Heart left ventricle (tissue), 16 donors: ENCODE measurements at regions not wholly inside any gene's neighbourhood (a gene's known extent, or its start where the extent isn't known, plus 50 kb on each side); places are given as distances from the start of the nearest gene placed in this dataset.

ENCODE experiments used
- ATAC-seq, 4 donors: fragments of 200-7000 bp; cut with Tn5 transposase; one replicate each; pipeline ENCODE4 v1.9.1; 2020 to 2022; ENCODE audit warnings: moderate library complexity in 4 of 4, mild to moderate bottlenecking in 3 of 4, moderate number of reproducible peaks in 1 of 4
- DNase-seq, 5 donors: peaks; one replicate each; pipeline ENCODE4 v3.0.0-alpha.2; 2020
- H3K27ac ChIP-seq, 12 donors: fragments of 200-600 bp; sonication (generic) in 4 of 12; one replicate each; pipeline versions ENCODE4 v1.5.0 to v1.8.0; 2016 to 2022; ENCODE audit warnings: mild to moderate bottlenecking in 2 of 12
- H3K27me3 ChIP-seq, 9 donors: fragments of 200-600 bp; sonication (generic) in 2 of 9; one replicate each; pipeline versions ENCODE4 v1.5.1 to v1.8.0; 2016 to 2022; ENCODE audit warnings: mild to moderate bottlenecking in 3 of 9
- H3K36me3 ChIP-seq, 9 donors: fragments of 200-600 bp; sonication (generic) in 2 of 9; one replicate each; pipeline versions ENCODE4 v1.5.0 to v1.8.0; 2018 to 2022; ENCODE audit warnings: mild to moderate bottlenecking in 2 of 9
- H3K4me1 ChIP-seq, 12 donors: fragments of 200-600 bp; sonication (generic) in 4 of 12; one replicate each; pipeline versions ENCODE4 v1.5.0 to v1.8.0; 2016 to 2022; ENCODE audit warnings: mild to moderate bottlenecking in 3 of 12
- H3K4me3 ChIP-seq, 12 donors: fragments of 200-600 bp; sonication (generic) in 4 of 12; one replicate each; pipeline versions ENCODE4 v1.5.0 to v1.8.0; 2017 to 2022; ENCODE audit warnings: mild to moderate bottlenecking in 9 of 12, moderate library complexity in 4 of 12
- H3K9me3 ChIP-seq, 12 donors: fragments of 200-600 bp; sonication (generic) in 4 of 12; one replicate each; pipeline versions ENCODE4 v1.5.0 to v1.8.0; 2016 to 2022; ENCODE audit warnings: mild to moderate bottlenecking in 1 of 12
- POLR2A ChIP-seq, 2 donors: fragments of 450-650 bp; IDR thresholded peaks; one replicate each; pipeline ENCODE4 v1.6.1; 2017; ENCODE audit warnings: antibody characterized with exemption in 2 of 2, mild to moderate bottlenecking in 2 of 2, moderate library complexity in 2 of 2
- WGBS, 4 donors: extraction: QIAGEN DNeasy Blood & Tissue Kit in 2 of 4; methylation state at CpG; one replicate each; pipeline versions ENCODE4 v1.1.5 to v1.1.7; 2013 to 2018; 5-methylcytosine and 5-hydroxymethylcytosine counted together
- intact Hi-C, 10 donors: fragments of 100-400 bp; cut with DNase I; formaldehyde crosslinking; loops; one replicate each; pipeline versions ENCODE4 v1.11.1 to v1.14.2; 2022
- TF ChIP-seq, protein P1 (sequence below), 12 donors: fragments of 200-600 bp; sonication (generic) in 4 of 12; IDR thresholded peaks; one replicate each; pipeline versions ENCODE4 v1.5.0 to v1.8.0; 2018 to 2022; ENCODE audit warnings: antibody characterized with exemption in 12 of 12, mild to moderate bottlenecking in 5 of 12
- donor health status: ischemic (EF 13 %, LVEDD 7.1; RV severe dilation, severe dysfunction).
- donor health status: healthy with polysubstance abuse.
- donor health status: DM: no; HTN: yes; CAD: no.
- donor health status: DM: no; HTN: no; CAD: no.
- donor health status: ischemic (EF 25% LVEDD 6.9; RV normal size, moderate dysfunction).
- donor health status: ischemic (EF 25% LVEDD 5.7; RV mildly dilated, moderate dysfunction).
- donor health status: healthy.
- donor health status: DM: yes; HTN: yes; CAD: no.
- donor health status: ischemic (EF 35%, LVEDD 5.7; RV mildly dilated, moderate dysfunction).
- donor health status: nonischemic (EF 11% LVEDD 7.7; RV severe dilation, severe dysfunction).
- donor health status: DM: yes; HTN: yes; CAD: no.
- donor health status: PGD.
- donor health status: ischemic (EF 29% LVEDD 5.4; RV normal size, mild dysfunction).
- donor health status: nonischemic (EF 23%, LVEDD 6.1; RV moderate dilation, normal function).

DNA sequence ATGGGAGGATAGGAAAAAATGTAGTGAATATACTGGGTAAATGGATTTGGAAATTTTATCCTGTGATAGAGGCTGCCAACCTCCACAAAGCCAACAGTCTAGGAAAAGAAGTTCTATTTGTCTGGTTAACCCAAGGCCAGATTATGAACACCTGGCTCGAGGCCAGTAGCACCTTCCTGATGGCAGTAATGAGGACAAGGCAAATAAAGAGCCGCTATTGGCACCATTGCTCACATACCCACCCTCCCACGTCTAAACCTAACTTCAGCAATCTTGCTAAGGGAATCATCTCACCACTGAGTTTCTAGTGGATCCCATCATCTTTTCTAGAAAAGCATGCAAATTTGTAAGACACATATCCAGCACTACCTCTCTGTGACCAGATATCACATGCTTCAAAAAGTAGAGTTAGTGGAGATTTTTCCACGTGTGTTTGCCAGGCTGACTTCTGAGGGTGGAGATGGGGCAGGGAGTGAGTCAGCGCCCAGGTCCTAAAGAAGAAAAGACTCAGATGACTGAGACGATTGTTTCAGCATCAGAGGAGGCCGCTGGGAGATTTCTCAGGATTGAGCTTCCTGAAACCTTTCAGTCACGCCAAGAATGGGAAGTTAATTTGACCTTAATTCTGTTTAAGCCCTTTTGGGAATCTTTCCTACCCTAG is 362.9 kb downstream of the EMP1 start:
- H3K4me1 ChIP-seq: no peaks in the 10 kb centered on the region
- H3K9me3 ChIP-seq: no peaks in the 10 kb centered on the region
- no peaks in the 10 kb centered on the region for H3K27me3 ChIP-seq
- H3K4me3 ChIP-seq: no peak overlapping the region
- intact Hi-C loops: no loop called here
- DNase-seq: no peak
- no peak overlapping the region for H3K27ac ChIP-seq
- WGBS, 4 donors: 62 to 70% (median 63%) methylated on average over 8 of the region's 8 CpGs
- no peak for ATAC-seq
- no peaks in the 10 kb centered on the region for H3K36me3 ChIP-seq
- TF ChIP-seq, protein P1, sequence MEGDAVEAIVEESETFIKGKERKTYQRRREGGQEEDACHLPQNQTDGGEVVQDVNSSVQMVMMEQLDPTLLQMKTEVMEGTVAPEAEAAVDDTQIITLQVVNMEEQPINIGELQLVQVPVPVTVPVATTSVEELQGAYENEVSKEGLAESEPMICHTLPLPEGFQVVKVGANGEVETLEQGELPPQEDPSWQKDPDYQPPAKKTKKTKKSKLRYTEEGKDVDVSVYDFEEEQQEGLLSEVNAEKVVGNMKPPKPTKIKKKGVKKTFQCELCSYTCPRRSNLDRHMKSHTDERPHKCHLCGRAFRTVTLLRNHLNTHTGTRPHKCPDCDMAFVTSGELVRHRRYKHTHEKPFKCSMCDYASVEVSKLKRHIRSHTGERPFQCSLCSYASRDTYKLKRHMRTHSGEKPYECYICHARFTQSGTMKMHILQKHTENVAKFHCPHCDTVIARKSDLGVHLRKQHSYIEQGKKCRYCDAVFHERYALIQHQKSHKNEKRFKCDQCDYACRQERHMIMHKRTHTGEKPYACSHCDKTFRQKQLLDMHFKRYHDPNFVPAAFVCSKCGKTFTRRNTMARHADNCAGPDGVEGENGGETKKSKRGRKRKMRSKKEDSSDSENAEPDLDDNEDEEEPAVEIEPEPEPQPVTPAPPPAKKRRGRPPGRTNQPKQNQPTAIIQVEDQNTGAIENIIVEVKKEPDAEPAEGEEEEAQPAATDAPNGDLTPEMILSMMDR (IDR thresholded peaks at IDR 0.05): no peak
- TF ChIP-seq POLR2A (IDR thresholded peaks at IDR 0.05): no peak

DNA sequence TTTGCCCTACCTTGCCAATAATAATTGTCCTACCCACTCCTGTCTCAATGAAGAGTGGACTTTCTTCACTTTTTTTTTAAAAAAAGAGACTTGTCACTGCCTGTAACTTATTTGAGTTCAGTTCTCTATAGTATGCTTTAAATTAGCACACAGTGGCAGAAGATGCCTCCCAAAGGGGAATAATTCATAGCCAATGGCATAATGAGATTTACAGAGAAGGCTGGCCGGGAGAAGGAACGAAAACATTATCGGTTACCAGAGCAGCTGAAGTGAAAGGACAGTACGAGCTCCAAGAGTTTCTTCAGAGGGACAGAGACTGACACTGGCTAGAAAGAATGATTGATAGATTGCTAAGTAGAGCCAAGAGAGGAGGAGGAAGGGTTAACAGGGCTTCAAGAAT is 356.3 kb downstream of the EMP1 start:
- Histone ChIP-seq H3K27me3 (peaks cover 0 to 4% (median 0%) of the 10 kb centered on the region in 9 donors), H3K4me1 (no peaks in the 10 kb centered on the region), H3K4me3 (no peak overlapping the region), H3K36me3 (no peaks in the 10 kb centered on the region), H3K27ac (no peak overlapping the region), H3K9me3 (no peaks in the 10 kb centered on the region)
- 62 to 78% (median 66%) methylated on average over 4 of the region's 4 CpGs for WGBS, 4 donors
- no peak for ATAC-seq
- no peak for DNase-seq
- intact Hi-C loops: no loop called here
- TF ChIP-seq, protein P1 (IDR thresholded peaks at IDR 0.05): no peak

DNA sequence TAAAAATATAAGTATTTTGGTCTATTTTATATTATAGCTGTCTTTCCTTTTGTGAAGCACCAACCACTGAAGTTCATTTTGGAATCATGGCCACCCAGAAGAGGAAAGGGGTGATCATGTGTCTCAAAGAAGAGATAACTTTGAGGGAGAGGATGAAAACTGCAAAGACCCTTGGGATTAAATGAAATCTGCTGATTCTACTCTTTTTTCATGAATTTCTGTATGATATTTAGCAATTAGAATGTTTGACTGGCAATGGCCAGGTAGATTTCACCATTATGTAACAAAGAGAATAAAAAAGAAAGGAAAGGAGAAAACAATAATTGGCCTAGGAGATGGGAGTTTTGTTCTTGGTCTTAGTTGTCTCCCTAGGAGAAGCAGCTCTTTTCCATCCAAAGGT is 350.8 kb downstream of the EMP1 start:
- no peak for DNase-seq
- no peaks in the 10 kb centered on the region for H3K4me1 ChIP-seq
- intact Hi-C loops: no loop called here
- no peak overlapping the region for H3K27ac ChIP-seq
- no peaks in the 10 kb centered on the region for H3K9me3 ChIP-seq
- no peak overlapping the region for H3K4me3 ChIP-seq
- H3K27me3 ChIP-seq: peaks cover 0 to 9% (median 0%) of the 10 kb centered on the region in 9 donors
- no peaks in the 10 kb centered on the region for H3K36me3 ChIP-seq
- no peak for TF ChIP-seq POLR2A (IDR thresholded peaks at IDR 0.05)
- TF ChIP-seq, protein P1 (IDR thresholded peaks at IDR 0.05): no peak
- ATAC-seq: no peak

GRCh38 chr12:13546231-13546630 is 349.7 kb downstream of the EMP1 start:
- H3K36me3 ChIP-seq: no peaks in the 10 kb centered on the region
- DNase-seq (no peak), ATAC-seq (no peak)
- WGBS, 4 donors: 52 to 63% (median 56%) methylated on average over 3 of the region's 3 CpGs
- H3K27me3 ChIP-seq: peaks cover 0 to 9% (median 0%) of the 10 kb centered on the region in 9 donors
- no peak overlapping the region for H3K4me3 ChIP-seq
- intact Hi-C loops: no loop called here
- no peak for TF ChIP-seq POLR2A (IDR thresholded peaks at IDR 0.05)
- TF ChIP-seq, protein P1 (IDR thresholded peaks at IDR 0.05): no peak
- no peak overlapping the region for H3K27ac ChIP-seq
- no peaks in the 10 kb centered on the region for H3K4me1 ChIP-seq
- no peaks in the 10 kb centered on the region for H3K9me3 ChIP-seq
